ENCODE measurements at regions not wholly inside any gene's neighbourhood (a gene's known extent, or its start where the extent isn't known, plus 50 kb on each side); places are given as distances from the start of the nearest gene placed in this dataset.

- H3K4me1 ChIP-seq, result peaks cover 3 to 12% of the 10 kb centered on the region in 2 donors
- 60 to 73% methylated on average over 6 of the region's 6 CpGs for WGBS, 2 donors
- no peaks in the 10 kb centered on the region for H3K36me3 ChIP-seq
- peak overlapping the region in 1 of 3 donors; percentile 63 for H3K27ac ChIP-seq
- DNase-seq, result no peak
- intact Hi-C loops (cut with DNase I), result no loop called here
- H3K9me3 ChIP-seq, result no peaks in the 10 kb centered on the region
- no peak overlapping the region for H3K4me3 ChIP-seq (replicated peaks in 1 of 3)
- TF ChIP-seq CTCF (IDR thresholded peaks at IDR 0.05), result no peak
- TF ChIP-seq POLR2A (IDR thresholded peaks at IDR 0.05), result no peak
- H3K27me3 ChIP-seq, result no peaks in the 10 kb centered on the region
Measured at GRCh38 chr15:31473385-31474058, 146.9 kb downstream of the KLF13 start.

- Histone ChIP-seq H3K27me3 (no peaks in the 10 kb centered on the region), H3K27ac (no peak overlapping the region), H3K4me3 (replicated peaks in 1 of 3) (no peak overlapping the region), H3K36me3 (no peaks in the 10 kb centered on the region), H3K4me1 (peaks cover 3 to 12% of the 10 kb centered on the region in 2 donors), H3K9me3 (no peaks in the 10 kb centered on the region)
- DNase-seq, result no peak
- intact Hi-C loops (cut with DNase I), result no loop called here
- 95% methylated on average over 10 of the region's 10 CpGs for WGBS, 2 donors
- TF ChIP-seq CTCF (IDR thresholded peaks at IDR 0.05), result no peak
- TF ChIP-seq POLR2A (IDR thresholded peaks at IDR 0.05), result no peak
Measured at GRCh38 chr15:31474059-31474868, 147.6 kb downstream of the KLF13 start.

DNA sequence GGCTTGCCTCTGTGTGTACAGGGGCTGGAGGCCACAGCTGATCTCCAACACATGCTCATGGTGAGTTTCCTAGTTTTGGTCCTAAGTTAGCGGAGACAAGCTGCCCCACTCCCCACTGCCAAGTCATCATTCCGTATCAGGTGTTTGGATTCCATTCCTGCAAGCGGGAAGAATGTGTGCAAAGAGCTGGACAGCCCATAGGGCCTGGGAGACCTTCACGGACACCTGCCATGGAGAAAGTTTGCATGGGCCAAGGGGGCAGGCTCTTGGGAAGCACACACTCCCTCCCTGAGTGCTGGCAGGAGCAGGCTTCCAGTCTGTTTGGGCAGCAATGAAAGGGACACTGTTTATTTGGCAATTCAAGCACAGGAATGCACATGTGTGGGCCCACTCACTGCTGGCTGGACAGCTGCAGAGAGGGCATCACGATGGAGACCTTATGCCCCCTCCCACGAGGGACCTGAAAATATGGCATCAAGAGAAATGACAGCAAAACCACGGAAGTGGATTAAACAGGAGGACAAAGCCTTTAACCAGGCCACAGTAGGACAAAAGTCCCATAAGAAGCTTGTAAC is 149.7 kb downstream of the KLF13 start:
- Histone ChIP-seq H3K4me1 (peaks cover 3 to 12% of the 10 kb centered on the region in 2 donors), H3K9me3 (no peaks in the 10 kb centered on the region), H3K4me3 (replicated peaks in 1 of 3) (no peak overlapping the region), H3K36me3 (no peaks in the 10 kb centered on the region), H3K27me3 (no peaks in the 10 kb centered on the region), H3K27ac (no peak overlapping the region)
- DNase-seq, result no peak
- intact Hi-C loops (cut with DNase I), result no loop called here
- 76 to 83% methylated on average over 7 of the region's 7 CpGs for WGBS, 2 donors
- TF ChIP-seq POLR2A (IDR thresholded peaks at IDR 0.05), result no peak
- no peak for TF ChIP-seq CTCF (IDR thresholded peaks at IDR 0.05)

- intact Hi-C loops (cut with DNase I), result no loop called here
- Histone ChIP-seq H3K27me3 (no peaks in the 10 kb centered on the region), H3K4me3 (replicated peaks in 1 of 3) (no peak overlapping the region), H3K4me1 (peaks cover 3 to 12% of the 10 kb centered on the region in 2 donors), H3K9me3 (no peaks in the 10 kb centered on the region), H3K36me3 (no peaks in the 10 kb centered on the region), H3K27ac (no peak overlapping the region)
- DNase-seq, result no peak
- TF ChIP-seq POLR2A (IDR thresholded peaks at IDR 0.05) (no peak), CTCF (IDR thresholded peaks at IDR 0.05) (no peak)
- WGBS, 2 donors, result 85 to 96% methylated on average over 2 to 4 of the region's 5 CpGs
Measured at GRCh38 chr15:31476866-31477265, 150.2 kb downstream of the KLF13 start.

- intact Hi-C loops (cut with DNase I), result no loop called here
Measured at GRCh38 chr15:31477301-31477700, 150.7 kb downstream of the KLF13 start.

More at GRCh38 chr15:31477301-31477700, 150.7 kb downstream of the KLF13 start:
- H3K27me3 ChIP-seq, result no peaks in the 10 kb centered on the region
- no peak overlapping the region for H3K4me3 ChIP-seq (replicated peaks in 1 of 3)
- DNase-seq, result no peak
- WGBS, 2 donors, result 86 to 96% methylated on average over 3 to 4 of the region's 4 CpGs
- no peaks in the 10 kb centered on the region for H3K36me3 ChIP-seq
- H3K4me1 ChIP-seq, result peaks cover 3 to 12% of the 10 kb centered on the region in 2 donors
- H3K27ac ChIP-seq, result no peak overlapping the region
- H3K9me3 ChIP-seq, result no peaks in the 10 kb centered on the region
- no peak for TF ChIP-seq CTCF (IDR thresholded peaks at IDR 0.05)
- no peak for TF ChIP-seq POLR2A (IDR thresholded peaks at IDR 0.05)

All from thyroid gland (tissue), 4 donors.